GM21447 (cell line): ENCODE measurements at regions not wholly inside any gene's neighbourhood (a gene's known extent, or its start where the extent isn't known, plus 50 kb on each side); places are given as distances from the start of the nearest gene placed in this dataset.

ENCODE experiments used
- ATAC-seq: cut with Tn5 transposase; IDR thresholded peaks from one replicate; pipeline ENCODE4 v1.9.1; 2021; ENCODE audit not compliant: unreplicated experiment

DNA sequence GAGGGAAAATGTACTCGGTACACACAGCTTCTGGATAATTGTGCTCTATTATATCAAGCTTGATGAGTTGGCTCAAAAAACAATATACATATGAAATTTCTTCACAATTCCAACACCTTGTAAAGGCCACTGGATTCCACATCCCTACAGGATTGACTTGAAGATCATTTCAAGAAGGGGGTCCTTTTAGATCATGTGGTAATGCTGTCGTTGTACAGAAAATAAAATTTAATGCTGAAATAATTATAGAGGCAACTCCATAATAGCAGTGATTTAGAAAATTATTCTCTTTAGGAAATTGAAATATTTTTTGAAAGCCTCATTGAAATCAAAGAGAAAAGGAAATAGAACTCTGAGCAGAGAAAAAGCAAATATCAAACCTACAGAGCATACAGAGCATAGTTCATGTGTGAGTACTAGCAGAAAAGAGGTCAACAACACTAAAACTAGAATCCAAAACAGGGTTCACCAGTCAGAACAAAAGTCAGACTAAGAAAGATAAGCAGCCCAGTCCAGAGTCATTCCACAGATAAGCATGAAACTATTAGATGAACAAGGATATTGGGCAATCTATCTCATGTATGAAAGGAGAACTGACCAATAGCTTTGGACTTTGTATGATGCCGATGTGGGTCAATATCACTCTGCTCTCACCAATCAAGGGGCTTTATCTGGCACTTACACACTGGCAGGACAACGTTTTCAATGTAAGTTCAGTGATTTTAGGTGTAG is 79.5 kb upstream of the PALMD start:
- no peak for ATAC-seq

DNA sequence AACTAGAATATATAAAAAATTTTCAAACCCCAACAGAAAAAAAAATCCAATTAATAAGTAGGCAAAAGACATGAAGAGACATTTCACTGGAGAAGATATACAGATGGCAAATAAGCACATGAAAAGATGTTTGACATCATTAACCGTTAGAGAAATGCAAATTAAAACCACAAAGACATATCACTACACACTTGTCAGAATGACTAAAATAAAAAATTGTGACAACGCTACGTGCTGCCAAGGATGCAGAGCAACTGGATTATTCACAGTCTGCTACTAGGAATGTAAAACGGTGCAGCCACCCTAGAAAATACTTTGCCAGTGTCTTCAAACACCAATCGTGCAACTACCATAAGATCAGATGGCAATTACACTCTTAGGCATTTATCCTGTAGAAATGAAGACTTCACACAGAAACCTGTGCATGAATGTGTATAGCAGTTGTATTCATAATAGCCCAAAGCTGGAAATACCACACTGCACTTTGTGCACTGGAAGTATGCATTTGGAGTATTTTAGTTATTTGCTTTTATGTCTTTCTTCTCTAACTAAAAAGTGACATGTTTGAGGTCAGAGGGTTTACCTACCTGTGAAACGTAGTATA is 75.3 kb upstream of the PALMD start:
- no peak for ATAC-seq

DNA sequence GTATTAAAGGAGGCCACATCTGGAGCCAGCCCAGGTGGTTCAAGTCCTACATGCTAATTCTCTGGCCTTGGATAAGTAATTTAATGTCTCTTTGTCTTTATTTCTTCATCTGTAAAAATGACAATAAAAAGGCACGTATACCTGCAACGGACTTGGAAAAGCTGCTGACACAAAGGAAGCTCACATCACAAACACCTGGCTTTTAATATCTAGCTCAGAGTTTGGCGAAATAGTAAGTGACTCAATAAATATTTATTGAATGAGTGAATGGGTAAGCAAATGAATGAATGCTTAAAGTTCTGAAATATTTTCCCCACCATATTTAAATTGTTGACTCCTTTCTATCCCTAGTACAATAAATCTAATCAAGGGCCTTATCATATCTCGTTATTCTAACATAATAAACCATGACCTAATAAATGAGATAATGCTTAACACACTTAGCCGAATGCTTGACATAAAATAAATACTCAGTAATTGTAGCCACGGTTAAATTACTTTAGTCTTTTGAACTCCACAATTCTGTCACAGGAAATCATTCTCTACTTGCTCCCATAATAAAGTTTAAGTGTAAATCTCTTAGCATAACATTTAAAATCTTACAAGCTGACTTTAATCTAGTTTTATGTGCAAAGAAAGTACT is 74.7 kb upstream of the PALMD start:
- no peak for ATAC-seq

DNA sequence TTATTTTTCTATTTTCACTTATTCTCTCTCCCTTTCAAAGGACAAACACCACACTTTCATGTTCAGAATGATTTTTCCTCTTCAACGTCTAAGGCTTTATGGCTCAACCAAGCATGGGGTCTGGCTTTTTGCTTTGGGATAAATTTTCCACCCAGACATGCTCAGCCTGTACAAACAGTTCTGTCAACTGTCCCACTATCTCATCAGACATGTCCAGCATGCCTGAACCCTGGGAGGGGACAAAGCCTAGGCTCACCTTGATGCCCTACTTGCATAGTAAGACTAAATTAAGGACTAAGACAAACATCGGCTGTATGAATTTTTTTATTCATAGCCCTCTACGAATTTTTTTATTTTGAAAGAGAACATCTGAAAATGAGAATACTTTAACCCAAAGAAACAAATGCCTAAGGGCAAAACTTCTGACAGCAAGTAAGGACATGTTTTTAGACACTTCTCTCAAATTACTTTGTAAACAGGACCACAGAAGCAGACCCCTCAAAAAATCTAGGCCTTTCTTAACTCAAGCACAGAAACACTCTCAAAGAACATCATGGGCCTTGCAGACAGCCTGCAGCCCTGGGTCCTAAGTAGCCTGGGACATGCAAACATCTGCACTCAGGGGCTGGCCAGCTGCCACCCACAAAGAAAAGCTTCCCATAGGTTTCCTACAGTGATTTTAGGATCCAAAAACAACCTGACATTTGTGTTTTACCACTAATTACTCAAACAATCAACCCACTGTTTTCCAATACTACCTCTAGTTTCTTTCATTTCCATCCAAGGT is 72.3 kb upstream of the PALMD start:
- ATAC-seq, result no peak

DNA sequence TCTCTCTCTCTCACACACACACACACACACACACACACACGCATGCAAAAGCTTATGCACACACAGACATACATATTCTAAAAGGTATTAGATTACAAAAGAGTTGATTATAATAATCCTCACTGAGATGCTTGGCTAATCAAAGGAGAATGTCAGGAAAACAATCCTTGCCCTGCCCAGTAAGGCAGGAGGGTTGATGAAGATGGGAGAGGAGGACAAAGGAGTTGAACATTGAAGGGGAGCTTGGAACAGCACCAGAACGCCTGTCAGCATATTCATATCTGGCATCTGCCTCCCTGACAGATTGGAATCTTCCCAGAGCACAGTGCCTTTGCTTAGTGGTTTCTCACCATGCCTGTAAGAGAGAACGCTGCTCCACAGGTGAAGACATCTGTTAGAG is 68.6 kb upstream of the PALMD start:
- ATAC-seq, result no peak

DNA sequence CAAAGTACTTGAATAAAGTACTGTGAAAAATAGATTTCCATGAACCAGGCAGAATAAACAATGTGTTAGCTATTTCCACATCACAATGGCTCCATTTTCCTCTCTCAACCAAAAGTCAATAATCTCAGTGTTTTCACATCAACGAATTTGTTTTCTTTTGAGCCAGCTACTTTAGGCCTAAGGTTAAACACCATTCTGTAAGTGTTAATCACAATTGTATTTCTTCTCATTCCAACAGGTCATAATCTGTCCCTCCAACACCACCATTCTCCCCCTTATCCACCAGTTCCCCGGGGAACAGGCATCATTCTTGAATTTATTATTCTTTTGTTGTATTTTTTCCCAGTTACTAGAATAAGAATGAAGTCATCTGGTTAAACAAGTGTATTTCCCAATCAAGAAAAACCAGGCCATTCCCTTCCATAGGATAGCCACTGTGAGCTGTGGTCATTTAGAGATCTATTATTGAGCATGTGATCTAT is 66.2 kb upstream of the PALMD start:
- ATAC-seq, result no peak

DNA sequence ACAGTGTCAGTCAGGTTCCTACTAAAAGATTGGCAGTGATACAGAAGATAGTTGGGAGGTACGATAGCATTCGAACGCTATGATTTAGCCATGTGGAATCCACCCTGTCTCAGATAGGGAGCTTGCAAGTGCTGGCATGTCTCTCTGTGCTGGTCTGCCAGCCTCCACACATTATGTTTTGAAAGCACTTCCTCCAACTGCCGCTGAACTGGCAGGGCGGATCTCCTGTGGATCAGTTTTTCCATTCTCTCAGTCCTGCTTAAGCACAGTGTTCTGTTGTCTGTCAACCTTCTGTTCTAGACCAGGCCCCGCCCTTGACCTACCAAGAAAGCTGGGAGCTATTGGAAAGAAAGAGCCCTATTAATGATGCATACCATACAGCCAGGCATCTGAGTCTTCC is 65.5 kb upstream of the PALMD start:
- ATAC-seq, result no peak

DNA sequence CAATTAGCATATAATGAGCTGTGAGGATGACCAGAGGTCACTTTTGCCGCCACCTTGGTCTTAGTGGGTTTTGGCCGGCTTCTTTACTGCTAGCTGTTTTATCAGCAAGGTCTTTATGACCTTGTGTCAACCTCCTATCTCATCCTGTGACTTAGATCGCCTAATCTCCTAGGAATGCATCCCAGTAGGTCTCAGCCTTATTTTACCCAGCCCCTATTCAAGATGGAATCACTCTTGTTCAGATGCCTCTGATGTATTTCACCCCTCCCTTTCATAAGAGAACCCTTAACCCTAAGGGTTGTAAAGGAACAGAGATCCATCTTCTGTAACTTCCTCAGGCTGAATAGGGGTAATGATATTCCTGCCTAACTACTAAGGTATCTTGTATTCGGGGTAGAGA is 58.9 kb upstream of the PALMD start:
- no peak for ATAC-seq

DNA sequence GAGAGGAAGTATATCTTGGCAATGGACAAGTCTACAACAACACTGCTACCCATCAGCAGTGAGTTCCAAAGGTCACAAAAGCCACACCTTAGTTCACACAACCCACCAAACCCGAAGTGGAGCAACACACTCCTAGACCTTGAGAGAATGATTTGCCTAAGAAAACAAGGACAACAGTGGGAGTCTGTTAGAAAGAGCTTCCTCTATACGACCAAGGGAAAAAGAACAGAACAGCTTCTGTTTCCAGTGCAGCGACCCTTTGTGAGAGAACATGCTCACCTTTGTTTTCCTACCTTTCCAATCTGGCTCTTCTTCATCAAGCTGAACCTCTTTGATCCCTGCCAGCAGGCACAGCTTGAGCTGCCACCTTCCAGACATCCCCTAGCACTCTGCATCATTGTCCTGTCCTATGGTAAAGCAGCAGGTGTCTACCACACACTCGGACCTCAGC is 56.7 kb upstream of the PALMD start:
- ATAC-seq, result no peak

DNA sequence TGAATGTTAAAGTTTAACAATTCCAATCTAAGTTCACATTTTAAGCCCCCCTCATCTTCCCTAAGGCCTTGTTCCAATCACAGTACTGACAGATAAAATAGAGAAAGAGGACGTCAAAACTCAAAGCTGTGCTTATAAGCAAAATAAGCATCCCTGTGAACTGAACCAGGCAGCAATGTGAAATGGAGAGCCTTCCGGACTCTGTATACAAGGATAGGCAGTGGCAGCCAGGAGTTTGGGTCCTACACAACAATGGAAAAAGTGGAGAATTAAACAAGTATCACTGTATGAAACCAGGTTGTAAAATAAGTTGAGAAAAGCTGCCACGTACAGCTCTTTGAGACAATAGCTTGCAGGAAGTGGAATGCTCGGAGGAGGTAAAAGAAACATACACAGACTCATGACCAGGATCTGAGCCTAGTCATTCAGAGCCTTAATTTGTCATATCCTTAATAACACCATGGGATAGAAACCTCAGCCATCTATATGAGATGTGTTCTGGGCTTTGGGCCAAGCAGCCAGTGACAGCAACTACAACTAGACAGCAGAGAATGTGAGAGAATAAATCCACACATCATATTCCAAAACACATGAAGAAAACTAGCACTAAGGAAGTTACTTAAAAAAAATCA is 55.2 kb upstream of the PALMD start:
- ATAC-seq, result no peak

DNA sequence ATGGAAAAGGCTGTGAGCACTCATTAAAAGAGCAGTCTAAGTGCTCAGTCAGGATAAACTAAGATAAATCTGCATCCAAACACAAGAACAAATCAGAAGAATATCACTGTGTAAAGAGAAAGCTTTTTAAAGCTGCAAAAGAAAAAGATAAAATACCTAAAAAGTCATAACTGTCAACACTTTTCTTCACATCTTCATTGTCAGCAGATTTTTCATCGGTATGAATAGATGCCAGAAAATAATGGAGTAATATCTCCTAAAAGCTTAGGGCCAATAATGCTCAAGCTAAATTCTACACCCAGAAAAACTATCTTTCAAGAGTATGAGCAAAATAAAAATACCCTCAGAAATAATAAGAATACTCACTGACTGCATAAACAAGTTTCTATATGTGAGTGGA is 54.0 kb upstream of the PALMD start:
- ATAC-seq, result no peak

DNA sequence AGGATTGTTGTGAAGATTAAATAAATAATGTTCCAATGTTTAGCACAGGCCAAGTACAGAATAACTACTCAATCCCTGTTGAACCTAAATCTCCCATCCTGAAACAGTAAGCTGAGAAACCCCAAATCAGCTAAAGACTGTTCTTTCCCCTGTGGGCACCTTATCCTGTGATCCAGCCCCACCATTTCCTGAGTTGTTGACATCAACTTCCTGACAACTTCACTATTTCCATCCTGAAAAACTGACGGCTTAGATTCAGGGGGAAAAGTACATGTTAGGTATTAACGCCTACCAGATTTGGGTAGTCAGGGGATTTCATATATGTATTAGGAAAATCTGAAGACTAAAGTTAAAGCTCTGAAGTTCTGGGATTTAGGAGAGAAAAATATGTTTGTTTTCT is 51.7 kb upstream of the PALMD start:
- no peak for ATAC-seq

DNA sequence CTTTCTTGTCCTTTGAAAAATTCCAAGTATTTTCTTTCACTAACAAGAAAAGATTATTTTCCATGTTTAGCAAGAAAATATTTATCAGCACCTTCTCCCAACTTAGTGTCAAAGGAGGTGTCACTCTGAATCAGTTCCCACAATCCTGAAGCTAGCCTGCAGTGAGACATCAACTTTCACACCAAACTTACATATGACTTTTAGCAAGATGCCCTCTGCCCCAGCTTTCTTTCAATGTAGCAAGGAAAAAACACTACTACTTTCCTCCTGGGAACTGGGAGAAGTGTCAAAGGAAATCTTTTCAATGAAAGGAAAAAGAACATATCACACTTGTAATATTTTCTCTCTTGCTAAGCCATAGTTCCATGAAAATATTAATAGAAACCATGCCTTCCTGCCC is 50.9 kb upstream of the PALMD start:
- ATAC-seq, result no peak

DNA sequence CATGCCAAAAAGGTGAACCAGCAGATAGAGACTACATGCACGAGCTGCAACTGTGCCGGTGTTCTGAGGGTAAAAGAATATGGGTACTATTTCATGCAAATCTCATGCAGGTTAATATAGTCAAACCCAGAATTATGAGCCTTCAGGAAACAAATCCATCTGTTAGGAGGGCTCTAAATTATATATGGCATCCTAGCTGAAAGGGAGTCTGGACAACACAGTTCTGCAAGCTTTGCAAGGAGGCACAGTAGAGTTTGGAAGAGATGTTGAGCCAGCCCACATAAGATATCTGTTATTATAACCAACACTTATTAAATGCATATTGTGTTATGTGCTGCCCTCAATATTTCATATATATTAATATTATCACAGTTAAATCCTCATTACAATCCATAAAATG is 50.5 kb upstream of the PALMD start:
- no peak for ATAC-seq
